ENCODE measurements at regions not wholly inside any gene's neighbourhood (a gene's known extent, or its start where the extent isn't known, plus 50 kb on each side); places are given as distances from the start of the nearest gene placed in this dataset.

- no peak overlapping the region for H3K4me3 ChIP-seq (ENCODE audit: low read depth, low read length)
- no peak for TF ChIP-seq CTCF (IDR thresholded peaks at IDR 0.05; ENCODE audit: insufficient read depth, low read depth, low read length, missing control alignments)
- no peak for DNase-seq (ENCODE audit: low read depth)
Observed at GRCh38 chr12:58513852-58514251, 406.5 kb downstream of the LRIG3 start.

DNA sequence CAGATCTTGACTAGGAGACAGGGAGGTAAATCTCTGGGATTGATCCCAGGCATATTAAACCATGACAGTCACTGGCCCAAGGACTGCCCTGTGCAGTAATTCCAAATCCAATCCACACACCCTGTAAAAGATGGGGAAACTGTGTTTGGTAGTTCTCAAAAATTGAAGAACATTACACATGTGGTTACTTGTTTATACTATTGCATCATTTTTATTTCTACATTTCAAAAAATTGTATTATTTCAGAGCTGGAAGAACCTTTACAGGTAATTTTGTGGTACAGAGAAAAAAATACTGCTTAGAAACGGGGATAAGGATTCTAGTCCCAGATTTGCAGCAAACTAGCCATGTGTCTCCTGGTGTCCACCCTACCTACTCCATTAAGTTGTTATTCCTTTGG lies 400.5 kb downstream of the LRIG3 start:
- DNase-seq (ENCODE audit: low read depth), result no peak
- no peak overlapping the region for H3K4me3 ChIP-seq (ENCODE audit: low read depth, low read length)
- TF ChIP-seq CTCF (IDR thresholded peaks at IDR 0.05; ENCODE audit: insufficient read depth, low read depth, low read length, missing control alignments), result no peak

DNA sequence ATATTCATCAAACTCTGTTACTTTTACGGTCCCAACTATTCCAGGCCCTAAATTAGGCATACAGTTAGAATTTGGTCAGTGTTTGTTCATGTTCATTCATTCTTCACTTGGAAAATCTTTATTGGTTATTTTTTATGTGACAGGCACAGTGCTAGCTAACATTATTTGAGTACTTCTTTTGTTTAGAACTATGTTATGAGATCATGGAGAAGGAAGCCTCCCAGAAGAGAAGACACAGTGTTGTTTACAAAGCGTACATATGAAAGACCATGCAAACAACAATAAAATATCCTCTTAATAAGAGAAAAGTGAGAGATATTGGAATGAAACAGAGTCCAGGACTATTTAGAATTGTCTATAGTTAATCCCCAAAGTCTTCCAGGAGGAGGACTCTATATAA lies 399.2 kb downstream of the LRIG3 start:
- no peak for DNase-seq (ENCODE audit: low read depth)
- no peak for TF ChIP-seq CTCF (IDR thresholded peaks at IDR 0.05; ENCODE audit: insufficient read depth, low read depth, low read length, missing control alignments)
- no peak overlapping the region for H3K4me3 ChIP-seq (ENCODE audit: low read depth, low read length)

- H3K4me3 ChIP-seq (ENCODE audit: low read depth, low read length), result no peak overlapping the region
- DNase-seq (ENCODE audit: low read depth), result no peak
- no peak for TF ChIP-seq CTCF (IDR thresholded peaks at IDR 0.05; ENCODE audit: insufficient read depth, low read depth, low read length, missing control alignments)
Observed at GRCh38 chr12:58521796-58522195, 398.5 kb downstream of the LRIG3 start.

DNA sequence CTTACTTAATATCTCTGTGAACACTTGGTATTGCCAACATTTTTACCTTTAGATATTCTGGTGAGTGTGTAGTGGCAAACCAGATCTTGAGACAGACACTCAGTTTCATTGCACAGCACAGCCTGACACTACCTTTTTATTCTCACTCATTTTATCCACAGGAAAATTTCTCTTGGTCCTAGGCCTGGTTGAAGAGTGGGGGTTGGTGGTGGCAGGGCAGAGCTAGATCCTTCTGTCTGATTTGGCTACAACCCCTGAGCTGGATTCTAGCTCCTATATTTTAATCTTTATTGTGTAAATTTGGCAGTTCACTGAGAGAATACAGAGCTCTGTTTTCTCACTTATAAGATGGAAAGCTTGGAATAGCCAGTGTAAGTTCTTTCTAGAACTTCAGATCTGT lies 396.9 kb downstream of the LRIG3 start:
- TF ChIP-seq CTCF (IDR thresholded peaks at IDR 0.05; ENCODE audit: insufficient read depth, low read depth, low read length, missing control alignments), result no peak
- no peak overlapping the region for H3K4me3 ChIP-seq (ENCODE audit: low read depth, low read length)
- no peak for DNase-seq (ENCODE audit: low read depth)

DNA sequence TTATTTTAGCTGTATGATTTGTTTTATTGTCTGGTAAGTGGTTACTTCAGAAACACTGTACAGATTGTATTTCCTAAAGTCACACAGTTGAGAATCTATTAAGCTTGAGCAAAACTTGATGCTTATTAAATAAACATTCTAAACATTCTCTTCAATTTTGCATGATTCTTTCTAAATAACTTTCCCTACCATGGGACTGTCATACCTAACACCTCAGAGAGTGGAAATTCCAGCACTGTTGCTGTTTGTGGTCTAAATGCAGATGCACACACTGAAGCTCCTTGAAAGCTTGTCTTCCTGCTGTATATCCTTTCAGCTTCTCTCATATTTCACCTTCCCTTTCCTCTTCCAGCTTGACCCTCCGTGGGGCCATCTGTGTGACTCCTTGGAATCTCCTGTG lies 392.0 kb downstream of the LRIG3 start:
- H3K4me3 ChIP-seq (ENCODE audit: low read depth, low read length), result no peak overlapping the region

More for the DNA sequence above, 392.0 kb downstream of the LRIG3 start:
- DNase-seq (ENCODE audit: low read depth), result no peak
- TF ChIP-seq CTCF (IDR thresholded peaks at IDR 0.05; ENCODE audit: insufficient read depth, low read depth, low read length, missing control alignments), result no peak

Data from GM12865 (cell line).